GM23338 (cell line): ENCODE measurements at regions not wholly inside any gene's neighbourhood (a gene's known extent, or its start where the extent isn't known, plus 50 kb on each side); places are given as distances from the start of the nearest gene placed in this dataset.

Experiments
- CTCF ChIP-seq, 2 experiments: fragments of 200-600 bp in 1 of 2; sonication (generic) in 1 of 2; conservative IDR thresholded peaks; 2 replicates each; pipeline versions ENCODE4 v1.5.1 to v1.6.1; 2016 to 2017; ENCODE audit warnings: antibody characterized with exemption in 2 of 2, low read depth in 2 of 2, mild to moderate bottlenecking in 2 of 2, moderate library complexity in 1 of 2
- EZH2 ChIP-seq: fragments of 200-600 bp; sonication (generic); IDR thresholded peaks from one replicate; pipeline ENCODE4 v1.8.0; 2017; ENCODE audit warnings: antibody characterized with exemption, mild to moderate bottlenecking, low read depth; ENCODE audit not compliant: unreplicated experiment
- EZH2phosphoT487 ChIP-seq: fragments of 200-600 bp; sonication (generic); IDR thresholded peaks from one replicate; pipeline ENCODE4 v1.8.1; 2018; ENCODE audit warnings: antibody characterized with exemption; ENCODE audit not compliant: unreplicated experiment
- POLR2AphosphoS5 ChIP-seq: IDR thresholded peaks from 2 replicates; pipeline ENCODE4 v1.6.1; 2016; ENCODE audit warnings: antibody characterized with exemption, low read depth
- REST ChIP-seq: IDR thresholded peaks from one replicate; pipeline ENCODE4 v1.6.1; 2018; ENCODE audit warnings: antibody characterized with exemption; ENCODE audit not compliant: unreplicated experiment

- no peak for TF ChIP-seq REST
- no peak for TF ChIP-seq CTCF (conservative IDR thresholded peaks at IDR 0.05; ENCODE audit: low read depth in 2 of 2)
- no peak for TF ChIP-seq POLR2AphosphoS5
- TF ChIP-seq EZH2 = no peak
- no peak for TF ChIP-seq EZH2phosphoT487
These were observed 248.7 kb downstream of the MID1IP1 start for GRCh38 chrX:39049975-39050374.
